ENCODE measurements at regions not wholly inside any gene's neighbourhood (a gene's known extent, or its start where the extent isn't known, plus 50 kb on each side); places are given as distances from the start of the nearest gene placed in this dataset.

- no peak for DNase-seq
Observed at GRCh38 chr4:45776146-45776545, 347.7 kb downstream of the GABRG1 start.

GRCh38 chr4:45770958-45771357 is 352.9 kb downstream of the GABRG1 start:
- DNase-seq, result no peak

GRCh38 chr4:45765521-45765920 is 358.3 kb downstream of the GABRG1 start:
- DNase-seq, result no peak

- DNase-seq, result no peak
Observed at GRCh38 chr4:45751877-45752530, 371.9 kb downstream of the GABRG1 start.

GRCh38 chr4:45750721-45751120 is 373.1 kb downstream of the GABRG1 start:
- DNase-seq, result no peak

- DNase-seq, result no peak
Observed at GRCh38 chr4:45745741-45746140, 378.1 kb downstream of the GABRG1 start.

- DNase-seq, result no peak
Observed at GRCh38 chr4:45741897-45742296, 382.0 kb downstream of the GABRG1 start.

- DNase-seq, result no peak
Observed at GRCh38 chr4:45732161-45732560, 391.7 kb downstream of the GABRG1 start.

- DNase-seq, result no peak
Observed at GRCh38 chr4:45716093-45716492, 407.8 kb downstream of the GABRG1 start.

GRCh38 chr4:45713996-45714395 is 409.9 kb downstream of the GABRG1 start:
- DNase-seq, result no peak

GRCh38 chr4:45701621-45702020 is 422.2 kb downstream of the GABRG1 start:
- no peak for DNase-seq

- no peak for DNase-seq
Observed at GRCh38 chr4:45693746-45694145, 430.1 kb downstream of the GABRG1 start.

GRCh38 chr4:45692131-45692735 is 431.6 kb downstream of the GABRG1 start:
- no peak for DNase-seq

GRCh38 chr4:45688341-45688740 is 435.5 kb downstream of the GABRG1 start:
- DNase-seq, result no peak

- no peak for DNase-seq
Observed at GRCh38 chr4:45679411-45679810, 444.4 kb downstream of the GABRG1 start.

GRCh38 chr4:45668128-45668527 is 455.7 kb downstream of the GABRG1 start:
- no peak for DNase-seq

GRCh38 chr4:45663628-45664081 is 460.2 kb downstream of the GABRG1 start:
- DNase-seq, result no peak

GRCh38 chr4:45663003-45663402 is 460.9 kb downstream of the GABRG1 start:
- DNase-seq, result no peak

- DNase-seq, result no peak
Observed at GRCh38 chr4:45661893-45662292, 462.0 kb downstream of the GABRG1 start.

GRCh38 chr4:45650545-45650944 is 473.3 kb downstream of the GABRG1 start:
- DNase-seq, result no peak

GRCh38 chr4:45648846-45649245 is 475.0 kb downstream of the GABRG1 start:
- no peak for DNase-seq

GRCh38 chr4:45647823-45648222 is 476.0 kb downstream of the GABRG1 start:
- no peak for DNase-seq

GRCh38 chr4:45646885-45647590 is 476.8 kb downstream of the GABRG1 start:
- DNase-seq, result no peak

- no peak for DNase-seq
Observed at GRCh38 chr4:45640281-45640680, 483.6 kb downstream of the GABRG1 start.
